Activated CD4-positive, alpha-beta T cell treated with anti-CD3 and anti-CD28 coated beads for 1 hour (primary cell): ENCODE measurements at regions not wholly inside any gene's neighbourhood (a gene's known extent, or its start where the extent isn't known, plus 50 kb on each side); places are given as distances from the start of the nearest gene placed in this dataset.
"Not testable (repeated sequence)": the region's sequence is repeated elsewhere in the genome, so short reads cannot be mapped to it uniquely, and the experiment has no call there.

Experiments
- DNase-seq: peaks from one replicate; pipeline ENCODE4 v3.0.0-alpha.2; 2020

DNA sequence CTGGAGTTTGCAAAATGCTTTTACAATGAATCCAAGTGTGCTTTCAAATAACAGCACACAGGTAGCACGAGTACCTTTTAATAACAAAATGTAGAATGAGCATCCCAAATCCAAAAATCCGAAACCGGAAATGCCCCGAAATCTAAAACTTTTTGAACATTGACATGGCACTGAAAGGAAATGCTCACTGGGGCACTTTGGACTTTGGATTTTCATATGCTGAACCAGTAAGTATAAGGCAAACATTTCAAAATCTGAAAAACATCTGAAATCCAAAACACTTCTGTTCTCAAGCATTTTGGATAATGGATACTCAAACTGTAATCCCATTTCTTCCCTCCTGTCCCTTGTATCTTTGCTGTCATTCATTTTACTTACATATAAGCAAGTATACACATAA is 50.1 kb downstream of the GCNT4 start:
- DNase-seq, result no peak

DNA sequence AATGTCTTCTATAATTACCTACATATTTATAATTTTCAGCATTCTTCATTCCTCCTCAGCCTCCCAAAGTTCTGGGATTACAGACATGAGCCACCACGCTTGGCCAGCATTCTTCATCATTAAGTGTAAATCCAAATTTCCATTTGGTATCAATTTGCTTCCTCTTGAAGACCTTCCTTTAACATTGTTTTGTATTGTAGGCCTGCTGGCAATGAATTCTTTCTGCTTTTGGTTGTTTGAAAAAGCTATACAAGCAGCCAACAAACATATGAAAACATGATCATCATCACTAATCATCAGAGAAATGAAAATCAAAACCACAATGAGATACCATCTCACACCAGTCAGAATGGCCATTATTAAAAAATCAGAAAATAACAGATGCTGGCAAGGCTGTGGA is 56.4 kb downstream of the GCNT4 start:
- no peak for DNase-seq

DNA sequence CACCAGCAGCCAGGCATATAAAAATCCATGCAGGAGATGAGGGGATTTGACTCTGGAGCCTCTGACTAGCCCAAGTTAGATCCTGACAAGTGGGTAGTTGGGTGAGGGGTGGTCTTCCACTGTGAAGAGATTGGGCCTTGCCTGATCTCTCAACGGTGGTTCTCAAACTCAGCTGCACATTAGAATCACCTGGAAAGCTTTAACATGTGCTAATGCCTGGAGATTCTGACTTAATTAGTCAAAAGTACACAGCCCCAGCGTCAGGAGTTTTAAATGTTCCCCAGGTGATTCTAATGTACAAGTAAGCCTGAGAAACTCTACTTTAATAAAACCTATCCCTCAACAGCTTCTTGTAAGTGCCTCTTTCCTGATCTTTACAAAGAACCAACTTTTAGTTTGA is 57.5 kb downstream of the GCNT4 start:
- no peak for DNase-seq

DNA sequence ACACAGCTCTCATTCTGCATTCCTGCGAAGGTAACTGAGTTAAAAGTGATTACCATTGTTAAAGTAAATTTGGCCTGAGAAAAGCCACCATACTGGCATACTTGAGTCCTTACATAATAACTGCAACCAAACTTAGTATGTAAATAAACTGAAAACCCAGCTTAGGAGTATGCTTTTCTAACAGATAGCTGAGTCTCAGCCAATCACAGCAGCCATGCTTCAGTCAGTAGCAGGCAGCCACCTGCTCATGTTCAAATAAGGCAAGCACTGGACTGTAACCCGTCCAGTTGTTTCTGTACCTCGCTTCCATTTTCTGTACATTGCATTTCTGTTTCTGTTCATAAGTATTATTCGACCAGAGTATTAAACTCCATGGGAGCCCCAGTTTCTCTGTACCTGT is 58.6 kb downstream of the GCNT4 start:
- no peak for DNase-seq

DNA sequence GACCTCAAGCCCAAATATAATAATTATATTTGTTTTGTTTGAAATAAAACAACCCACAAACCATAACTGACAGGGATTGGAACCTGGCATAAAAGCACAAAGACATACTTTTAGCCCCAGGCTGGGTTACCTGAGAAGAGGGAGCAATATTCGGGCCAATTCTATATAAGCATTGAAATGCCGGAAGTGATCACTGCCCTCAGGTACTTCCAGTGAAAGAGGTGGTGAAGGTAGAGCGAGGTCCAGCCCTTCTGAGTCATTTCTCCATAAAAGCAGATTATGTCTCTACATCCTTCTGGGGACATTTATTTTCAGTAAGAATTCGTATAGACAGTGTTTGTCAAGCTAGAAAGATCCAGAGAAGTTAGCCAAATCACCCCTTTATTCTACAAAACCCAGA is 59.6 kb downstream of the GCNT4 start:
- DNase-seq, result no peak

DNA sequence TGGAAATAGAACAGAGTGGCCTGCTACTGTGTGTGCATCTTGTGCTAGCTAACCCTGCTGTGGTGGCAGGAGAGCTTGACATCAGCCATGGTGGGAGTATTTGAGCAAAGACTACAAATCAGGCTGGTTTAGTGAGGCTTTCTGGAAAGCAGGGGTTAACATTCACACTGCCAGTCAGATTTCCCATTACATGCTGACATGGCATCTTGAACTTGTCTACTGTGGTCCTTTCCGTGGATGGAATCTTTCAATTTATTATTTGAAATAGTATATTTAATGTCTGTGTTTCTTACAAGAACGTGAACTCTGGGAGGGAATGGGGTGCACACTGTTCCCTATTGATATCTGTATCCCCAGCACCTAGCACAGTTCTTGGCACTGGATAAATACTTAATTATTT is 60.8 kb downstream of the GCNT4 start:
- DNase-seq, result no peak

DNA sequence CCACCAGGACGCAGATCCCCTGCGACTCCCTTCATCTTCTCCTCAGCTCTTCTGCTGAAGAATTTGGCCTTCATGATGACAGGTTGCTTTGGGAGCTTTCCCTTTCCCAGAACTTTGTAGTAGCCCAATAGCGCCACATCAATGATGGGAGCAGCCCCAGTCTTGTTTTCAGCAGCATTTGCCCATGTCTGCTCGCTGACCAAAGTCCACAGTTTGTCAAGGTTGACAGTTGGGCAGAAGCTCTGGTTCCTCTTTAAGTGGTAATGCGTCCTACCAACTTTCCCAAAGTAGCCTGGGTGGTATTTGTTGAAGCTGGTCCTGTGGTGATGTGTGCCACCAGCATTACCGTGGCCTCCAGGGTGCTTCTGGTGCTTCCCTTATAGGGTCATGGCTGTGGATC is 62.2 kb downstream of the GCNT4 start:
- no peak for DNase-seq

DNA sequence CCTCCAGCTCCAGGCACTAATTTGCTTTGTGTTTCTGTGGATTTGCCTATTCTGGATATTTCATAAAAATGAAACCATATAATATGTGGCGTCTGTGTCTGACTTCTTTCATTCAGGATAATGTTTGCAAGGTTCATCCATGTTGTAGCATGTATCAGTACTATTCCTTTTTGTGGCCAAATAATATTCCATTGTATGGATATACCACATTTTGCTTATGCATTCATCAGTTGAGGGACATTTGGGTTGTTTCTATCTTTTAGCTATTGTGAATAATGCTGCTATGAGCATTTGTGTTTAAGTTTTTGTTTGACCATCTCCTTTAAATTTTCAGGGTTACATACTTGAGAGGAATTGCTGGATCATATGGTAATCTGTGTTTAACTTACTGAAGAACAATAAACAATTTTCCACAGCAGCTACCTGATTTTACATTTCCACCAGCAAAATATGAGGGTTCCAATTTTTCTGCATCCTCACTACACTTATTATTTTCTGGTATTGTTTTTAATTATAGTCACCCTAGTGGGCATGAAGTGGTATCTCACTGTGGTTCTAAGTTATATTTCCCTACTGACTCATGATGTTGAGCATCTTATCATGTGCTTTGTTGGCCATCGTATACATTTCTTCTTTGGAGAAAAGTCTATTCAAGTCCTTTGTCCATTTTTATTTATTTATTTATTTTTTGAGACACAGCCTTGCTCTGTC is 63.9 kb downstream of the GCNT4 start:
- no peak for DNase-seq

DNA sequence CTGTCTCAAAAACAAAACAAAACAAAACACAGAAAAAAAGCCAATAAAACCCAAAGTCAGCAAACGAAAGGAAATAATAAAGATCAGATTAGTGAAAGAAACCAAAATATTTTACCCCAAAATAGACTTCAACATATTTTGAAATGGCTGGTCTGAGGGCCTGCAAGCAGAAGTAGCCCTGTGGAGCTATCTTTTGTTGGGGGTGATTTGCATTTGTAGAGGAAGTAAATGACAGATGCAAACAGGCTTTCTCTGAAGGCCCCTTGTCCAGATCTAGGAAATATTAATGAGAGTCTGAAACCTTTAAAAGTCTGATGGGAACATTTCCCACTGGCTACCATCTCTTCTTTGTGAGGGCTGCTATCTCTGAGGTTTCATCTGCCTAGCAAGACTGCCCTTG is 74.0 kb downstream of the GCNT4 start:
- no peak for DNase-seq

DNA sequence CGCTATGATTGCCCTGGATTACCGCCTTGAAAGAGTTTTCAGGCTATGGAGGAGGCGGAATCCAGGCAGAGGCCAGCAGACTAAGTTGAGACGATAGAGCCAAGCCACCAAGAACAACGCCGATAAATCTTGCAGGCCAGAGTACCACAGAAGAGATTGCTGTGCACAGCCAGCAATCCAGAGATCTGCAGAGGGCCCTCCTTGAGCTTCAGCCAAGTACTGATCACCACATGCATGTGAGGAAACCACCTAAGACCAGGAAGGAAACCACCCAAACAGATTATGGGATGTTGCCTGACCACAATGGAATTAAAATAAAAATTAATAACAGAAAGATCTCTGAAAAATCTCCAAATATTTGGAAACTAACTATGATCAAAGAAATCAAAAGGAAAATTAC is 74.9 kb downstream of the GCNT4 start:
- no peak for DNase-seq

DNA sequence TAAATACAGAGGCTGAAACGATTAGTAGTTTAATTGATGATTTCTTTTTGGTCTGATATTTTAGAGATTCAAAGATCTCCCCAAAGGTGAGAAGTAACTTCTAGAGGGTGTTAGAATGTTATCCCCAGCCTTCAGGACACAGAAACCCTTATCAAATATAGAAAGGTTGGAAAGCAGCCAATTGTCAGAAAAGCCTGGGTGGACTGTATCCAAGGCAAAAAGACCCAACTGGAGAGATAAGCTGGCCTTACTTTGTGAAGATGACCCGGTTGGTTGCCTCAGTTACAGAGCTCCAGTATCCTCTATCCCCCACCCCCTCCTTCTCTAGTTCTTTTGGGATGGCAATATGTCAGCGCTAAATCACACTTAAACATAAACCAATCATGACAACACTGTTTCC is 75.7 kb downstream of the GCNT4 start:
- no peak for DNase-seq

DNA sequence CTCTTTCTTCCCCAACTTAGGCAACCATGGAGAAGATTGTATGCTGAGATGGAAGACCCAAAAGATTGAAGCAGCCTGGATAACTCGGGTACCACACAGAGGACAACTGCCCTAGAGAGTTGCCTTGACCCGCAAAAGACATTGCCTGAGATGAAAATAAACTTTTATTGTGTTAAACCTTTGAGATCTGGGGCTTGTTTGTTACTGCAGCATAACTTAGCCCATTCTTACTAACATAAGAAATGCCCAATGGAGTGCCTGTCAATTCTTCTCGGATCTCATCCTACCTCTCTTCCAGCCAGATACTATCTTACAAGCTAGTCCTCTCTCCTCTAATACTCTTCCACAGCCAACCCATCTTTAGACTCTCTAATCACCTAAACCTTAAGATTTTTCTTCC is 76.8 kb downstream of the GCNT4 start:
- no peak for DNase-seq

DNA sequence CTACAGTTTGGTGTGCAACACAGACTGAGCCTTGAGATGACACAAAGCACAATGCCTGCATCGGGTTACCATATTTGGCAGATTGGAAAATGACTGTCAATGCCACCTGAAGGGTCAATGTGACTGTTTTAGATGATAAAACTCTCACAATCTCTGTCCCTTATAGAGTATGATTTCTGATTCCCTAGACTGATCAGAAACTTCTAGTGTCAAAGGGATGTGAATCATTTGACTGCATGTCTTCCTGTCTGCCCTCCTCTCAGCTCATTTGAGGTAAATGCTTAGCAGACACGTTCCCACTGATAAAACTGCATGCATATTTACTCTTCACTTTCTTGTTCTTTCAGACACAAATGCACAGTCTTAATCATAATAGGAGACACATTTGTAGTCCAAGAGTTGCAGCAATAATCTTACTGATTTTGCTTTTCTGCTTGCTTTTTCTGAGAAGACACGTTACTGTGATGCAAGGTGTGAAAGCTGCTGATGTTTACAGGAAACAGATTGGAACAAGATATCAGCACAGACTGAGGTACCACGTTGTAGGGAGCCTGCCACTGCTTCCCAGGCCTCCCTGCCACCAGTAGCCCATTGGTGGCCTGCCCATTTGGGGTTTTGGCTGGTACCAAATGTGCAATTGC is 77.8 kb downstream of the GCNT4 start:
- DNase-seq, result no peak

DNA sequence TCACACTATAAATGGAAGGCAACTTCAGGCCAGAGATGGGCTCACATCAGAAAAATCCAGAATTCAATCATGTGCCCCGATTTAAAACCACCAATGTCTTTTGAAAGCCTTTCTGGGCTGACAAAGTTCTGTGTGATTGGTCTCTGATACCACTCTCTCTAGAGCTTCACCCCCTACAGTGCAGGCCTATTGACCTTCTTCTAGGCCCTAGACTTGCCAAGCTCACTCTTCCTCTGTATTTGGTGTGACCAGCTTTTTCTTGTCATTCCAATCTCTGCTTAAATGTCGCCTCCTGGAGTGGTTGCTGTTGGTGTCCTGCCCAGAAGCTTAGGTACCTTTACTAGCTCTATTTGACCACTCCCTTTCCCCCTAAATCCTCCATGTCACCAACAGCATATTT is 78.7 kb downstream of the GCNT4 start:
- no peak for DNase-seq

DNA sequence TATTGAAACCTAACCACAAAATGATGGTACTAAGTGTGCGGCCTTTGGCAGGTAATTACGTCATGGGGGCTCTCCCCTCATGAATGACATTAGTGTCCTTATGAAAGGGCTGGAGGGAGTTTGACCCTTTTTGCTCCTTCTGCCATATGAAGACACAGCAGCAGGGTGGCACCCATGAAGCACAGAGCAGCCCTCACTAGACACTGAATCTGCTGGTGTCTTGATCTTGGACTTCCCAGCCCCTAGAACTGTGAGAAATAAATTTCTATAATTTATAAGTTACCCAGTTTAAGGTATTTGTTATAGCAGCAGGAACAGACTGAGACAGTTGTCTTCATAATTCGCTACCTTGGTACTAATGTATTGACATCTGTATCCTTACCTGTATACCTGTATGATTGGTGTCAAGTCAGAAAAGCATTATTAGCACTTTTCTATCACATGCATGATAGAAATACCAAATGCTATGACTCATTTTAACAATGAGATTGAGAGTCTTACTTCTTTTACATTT is 80.4 kb downstream of the GCNT4 start:
- DNase-seq, result no peak

DNA sequence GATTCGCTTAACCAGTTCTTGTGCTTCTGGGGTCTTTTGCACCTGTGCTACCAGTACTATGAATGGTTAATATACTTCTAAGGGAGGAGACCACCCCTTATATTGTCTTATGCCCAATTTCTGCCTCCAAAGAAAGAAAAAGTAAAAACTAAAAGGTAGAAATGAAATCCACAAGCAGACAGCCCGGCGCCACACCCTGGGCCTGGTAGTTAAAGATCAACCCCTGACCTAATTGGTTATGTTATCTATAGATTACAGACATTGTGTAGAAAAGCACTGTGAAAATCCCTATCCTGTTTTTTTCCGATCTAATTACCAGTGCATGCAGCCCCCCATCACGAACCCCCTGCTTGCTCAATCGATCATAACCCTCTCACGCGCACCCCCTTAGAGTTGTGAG is 81.5 kb downstream of the GCNT4 start:
- not testable (repeated sequence) for DNase-seq

DNA sequence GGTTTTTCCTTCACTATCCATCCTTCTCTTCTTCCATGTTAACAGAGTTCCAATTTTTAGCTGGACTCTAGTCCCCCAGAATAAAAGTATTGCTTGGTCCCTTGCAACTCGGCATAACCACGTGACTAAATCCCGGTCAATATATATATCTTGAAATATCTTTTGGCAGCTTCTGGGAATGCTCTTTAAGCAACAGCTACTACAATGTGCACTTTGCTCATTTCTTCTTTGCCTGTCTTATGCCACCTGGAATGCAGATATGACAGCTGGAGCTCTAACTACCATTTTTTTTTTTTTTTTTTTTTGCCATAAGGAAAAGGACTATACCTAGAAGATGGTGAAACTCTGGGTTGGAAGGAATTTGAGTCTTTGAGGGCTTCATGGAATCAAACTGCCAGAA is 82.6 kb downstream of the GCNT4 start:
- no peak for DNase-seq

DNA sequence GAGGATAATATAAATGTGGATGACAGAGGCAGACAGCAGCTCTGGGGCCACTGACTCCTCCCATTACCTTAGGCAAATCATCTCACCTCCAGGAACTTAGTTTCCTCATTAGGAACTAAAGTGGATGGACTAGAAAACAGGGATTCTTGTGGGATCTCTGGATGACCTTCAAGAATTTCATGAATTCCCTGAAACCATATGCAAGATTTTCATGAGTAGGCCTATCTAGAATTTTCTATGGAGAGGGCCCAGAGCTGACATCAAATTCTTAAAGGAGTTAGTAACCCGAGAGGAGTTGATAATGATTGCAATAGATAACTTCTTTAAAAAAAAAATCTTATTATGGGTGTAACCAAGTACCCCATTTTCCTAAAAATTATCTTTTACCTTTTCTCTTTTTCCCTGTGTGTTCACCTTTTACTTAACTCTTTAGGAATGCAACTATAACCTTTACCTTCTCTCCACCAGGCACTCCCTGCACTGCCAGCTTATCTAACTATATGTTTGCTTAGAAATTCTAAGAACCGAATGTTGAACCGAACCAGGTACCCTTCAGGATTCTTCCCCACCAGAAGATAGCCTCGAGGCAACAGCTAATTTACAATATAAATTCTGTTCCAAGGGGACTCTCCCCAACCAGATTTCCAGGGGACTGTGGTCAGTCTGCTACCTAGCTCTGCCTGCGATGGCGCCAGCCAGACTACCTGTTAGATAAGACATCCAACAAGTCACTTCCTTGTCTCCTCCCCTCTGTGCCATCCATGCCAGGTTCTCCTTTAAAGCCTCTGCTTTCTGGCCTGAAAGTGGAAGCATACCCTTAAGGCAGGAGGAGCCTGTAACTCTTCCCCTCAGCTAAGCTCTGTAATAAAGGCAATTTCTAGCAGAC is 86.0 kb downstream of the GCNT4 start:
- DNase-seq, result no peak

DNA sequence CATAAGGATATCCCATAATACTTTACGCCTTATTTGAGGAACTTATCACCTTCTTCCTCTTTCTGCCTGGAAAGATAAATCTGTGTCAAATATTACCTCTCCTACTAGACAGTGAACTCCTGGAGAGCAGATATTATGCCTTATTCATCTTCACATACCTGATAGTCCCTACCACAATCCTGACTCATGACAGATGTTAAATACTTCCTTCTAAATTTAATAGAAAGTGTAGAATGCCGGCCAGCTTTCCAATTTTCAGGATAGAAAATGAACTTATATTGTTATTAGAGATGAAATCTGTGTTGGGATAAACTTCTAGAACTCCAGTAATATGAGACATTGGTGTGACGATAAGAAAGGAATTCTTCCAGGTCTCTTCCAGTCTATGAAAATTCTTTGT is 89.0 kb downstream of the GCNT4 start:
- no peak for DNase-seq

DNA sequence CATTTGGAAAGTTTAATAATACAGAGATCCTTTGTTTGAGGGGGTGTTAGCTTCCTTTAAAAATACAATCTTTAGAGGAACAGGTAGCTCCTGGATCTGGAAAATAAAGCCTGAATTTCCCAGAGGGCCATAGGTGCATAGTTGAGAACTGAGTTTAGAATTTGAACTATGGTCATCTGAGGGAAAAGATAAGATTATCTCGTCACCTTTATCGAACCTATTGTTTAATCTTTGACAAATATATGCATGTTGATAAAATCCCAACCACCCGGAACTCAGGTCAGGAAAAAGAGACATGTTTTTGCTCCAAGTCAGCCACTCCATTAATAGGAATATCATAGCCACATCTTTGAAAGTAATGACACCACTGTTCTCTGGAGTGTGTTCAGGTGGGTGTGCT is 91.7 kb upstream of the FAM169A start:
- no peak for DNase-seq

DNA sequence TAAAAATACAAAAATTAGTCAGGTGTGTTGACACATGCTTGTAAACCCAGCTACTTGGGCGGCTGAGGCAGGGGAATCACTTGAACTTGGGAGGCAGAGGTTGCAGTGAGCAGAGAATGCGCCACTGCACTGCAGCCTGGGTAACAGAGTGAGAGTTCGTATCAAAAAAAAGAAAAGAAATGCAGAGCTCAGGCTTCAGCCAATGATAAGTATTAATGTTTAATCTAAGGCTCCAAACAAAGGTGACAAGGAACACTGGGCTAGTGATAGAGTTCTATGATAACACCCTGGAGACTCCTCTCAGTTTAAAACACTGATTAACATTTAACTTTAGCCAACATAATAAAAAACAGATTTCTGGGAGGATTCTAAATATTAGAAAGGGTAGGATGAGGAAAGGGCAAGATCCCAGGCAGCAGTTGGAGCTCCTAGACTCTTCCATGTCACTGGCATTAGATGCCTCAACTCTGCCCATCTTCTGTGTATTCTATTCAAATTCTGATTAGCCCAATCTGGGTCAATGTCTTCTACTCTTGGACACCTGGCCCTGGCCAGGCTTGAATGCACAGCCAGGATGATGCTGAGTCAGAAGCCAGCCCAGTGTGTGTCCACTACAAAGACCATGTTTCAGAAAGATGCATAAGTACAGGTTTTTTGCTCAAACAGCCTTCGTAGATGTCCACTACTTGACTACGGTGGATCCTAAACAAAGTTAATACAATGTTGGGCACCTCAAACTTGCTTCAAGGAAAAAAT is 91.0 kb upstream of the FAM169A start:
- no peak for DNase-seq

DNA sequence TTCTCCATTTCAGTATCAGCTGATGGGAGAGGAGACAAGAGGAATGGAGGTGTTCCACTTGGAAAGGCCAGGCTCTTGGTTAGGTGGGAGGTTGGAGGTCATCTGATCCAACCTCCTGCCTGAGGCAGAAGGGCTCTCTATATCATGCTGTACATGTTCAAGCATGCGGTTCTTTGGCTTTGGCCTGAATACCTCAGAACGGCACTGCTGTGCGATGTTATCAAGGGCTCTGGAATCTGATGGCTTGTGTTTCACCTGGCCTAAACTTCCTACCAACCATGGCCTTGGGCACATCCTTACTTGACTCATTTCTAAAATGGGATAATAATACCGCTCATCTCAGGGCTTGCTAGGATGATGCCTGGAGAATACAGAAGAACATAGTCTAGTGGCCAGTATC is 90.1 kb upstream of the FAM169A start:
- no peak for DNase-seq

DNA sequence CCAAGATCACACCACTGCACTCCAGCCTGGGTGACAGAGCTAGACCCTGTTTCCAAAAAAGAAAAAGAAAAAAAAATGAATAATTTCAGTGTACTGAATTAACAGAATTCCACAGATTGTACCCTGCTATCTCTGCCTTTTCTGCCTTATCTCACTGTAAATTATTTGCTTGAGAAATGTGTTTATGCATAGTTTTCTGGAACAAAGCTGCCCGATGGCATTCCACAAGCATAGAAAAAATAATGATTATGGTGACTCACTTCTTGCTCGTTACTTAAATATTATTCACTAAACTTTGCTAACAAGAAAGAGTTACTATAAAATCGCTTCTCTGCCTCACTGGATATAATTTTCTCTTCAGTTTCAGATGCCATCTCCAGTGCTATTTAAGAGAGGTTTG is 88.7 kb upstream of the FAM169A start:
- DNase-seq, result no peak
